Gastroesophageal sphincter (tissue), 3 donors: ENCODE measurements at regions not wholly inside any gene's neighbourhood (a gene's known extent, or its start where the extent isn't known, plus 50 kb on each side); places are given as distances from the start of the nearest gene placed in this dataset.

Experiments used
- EP300 ChIP-seq: sonication (generic); formaldehyde crosslinking; IDR thresholded peaks from one replicate; pipeline ENCODE4 v1.6.1; 2017; ENCODE audit warnings: antibody characterized with exemption, mild to moderate bottlenecking
- POLR2A ChIP-seq, 2 donors: fragments of 450-650 bp; IDR thresholded peaks; one replicate each; pipeline ENCODE4 v1.6.1; 2017; ENCODE audit warnings: antibody characterized with exemption in 2 of 2, mild to moderate bottlenecking in 2 of 2, moderate library complexity in 1 of 2
- TF ChIP-seq, protein P1 (sequence below), 4 experiments: fragments of 200-600 bp in 2 of 4; fragments of 450-650 bp in 2 of 4; sonication (generic) in 1 of 4; IDR thresholded peaks; one replicate each; pipeline ENCODE4 v1.5.1; 2017 to 2019; ENCODE audit warnings: antibody characterized with exemption in 4 of 4, mild to moderate bottlenecking in 2 of 4, moderate library complexity in 2 of 4

DNA sequence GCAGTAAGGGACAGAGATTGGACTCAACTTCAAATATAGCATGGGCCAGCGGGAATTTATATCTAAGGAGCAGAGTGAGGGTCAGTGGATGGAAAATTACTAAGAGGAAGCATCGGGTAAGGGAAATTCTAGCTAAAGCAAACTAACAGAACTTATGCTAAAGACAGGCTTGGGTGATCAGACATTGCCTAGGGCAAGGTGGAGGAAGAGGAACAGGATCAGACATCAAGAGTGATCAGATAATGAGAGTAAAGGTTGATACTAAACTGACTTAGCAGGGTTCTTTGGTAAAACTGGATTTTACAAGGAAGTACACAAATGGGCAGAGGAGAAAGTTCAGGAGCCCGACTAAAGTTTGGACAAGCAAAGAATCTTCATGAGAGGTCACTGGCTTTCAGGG lies 86.3 kb upstream of the TOM1L1 start:
- TF ChIP-seq, protein P1, sequence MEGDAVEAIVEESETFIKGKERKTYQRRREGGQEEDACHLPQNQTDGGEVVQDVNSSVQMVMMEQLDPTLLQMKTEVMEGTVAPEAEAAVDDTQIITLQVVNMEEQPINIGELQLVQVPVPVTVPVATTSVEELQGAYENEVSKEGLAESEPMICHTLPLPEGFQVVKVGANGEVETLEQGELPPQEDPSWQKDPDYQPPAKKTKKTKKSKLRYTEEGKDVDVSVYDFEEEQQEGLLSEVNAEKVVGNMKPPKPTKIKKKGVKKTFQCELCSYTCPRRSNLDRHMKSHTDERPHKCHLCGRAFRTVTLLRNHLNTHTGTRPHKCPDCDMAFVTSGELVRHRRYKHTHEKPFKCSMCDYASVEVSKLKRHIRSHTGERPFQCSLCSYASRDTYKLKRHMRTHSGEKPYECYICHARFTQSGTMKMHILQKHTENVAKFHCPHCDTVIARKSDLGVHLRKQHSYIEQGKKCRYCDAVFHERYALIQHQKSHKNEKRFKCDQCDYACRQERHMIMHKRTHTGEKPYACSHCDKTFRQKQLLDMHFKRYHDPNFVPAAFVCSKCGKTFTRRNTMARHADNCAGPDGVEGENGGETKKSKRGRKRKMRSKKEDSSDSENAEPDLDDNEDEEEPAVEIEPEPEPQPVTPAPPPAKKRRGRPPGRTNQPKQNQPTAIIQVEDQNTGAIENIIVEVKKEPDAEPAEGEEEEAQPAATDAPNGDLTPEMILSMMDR (IDR thresholded peaks at IDR 0.05): no peak
- TF ChIP-seq POLR2A (IDR thresholded peaks at IDR 0.05): no peak
- no peak for TF ChIP-seq EP300
